Ishikawa (cell line): ENCODE measurements at regions not wholly inside any gene's neighbourhood (a gene's known extent, or its start where the extent isn't known, plus 50 kb on each side); places are given as distances from the start of the nearest gene placed in this dataset.

Experiments
- EP300 ChIP-seq: IDR thresholded peaks from 2 replicates; pipeline ENCODE4 v1.6.1; 2012; ENCODE audit warnings: borderline replicate concordance
- TF ChIP-seq, protein P1 (sequence below): IDR thresholded peaks from 2 replicates; pipeline ENCODE4 v1.6.1; 2012

- TF ChIP-seq, protein P1, sequence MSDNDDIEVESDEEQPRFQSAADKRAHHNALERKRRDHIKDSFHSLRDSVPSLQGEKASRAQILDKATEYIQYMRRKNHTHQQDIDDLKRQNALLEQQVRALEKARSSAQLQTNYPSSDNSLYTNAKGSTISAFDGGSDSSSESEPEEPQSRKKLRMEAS = no peak
- no peak for TF ChIP-seq EP300
These were observed 111.8 kb upstream of the ASB18 start for GRCh38 chr2:236375973-236376476.
